ENCODE measurements at regions not wholly inside any gene's neighbourhood (a gene's known extent, or its start where the extent isn't known, plus 50 kb on each side); places are given as distances from the start of the nearest gene placed in this dataset.

GRCh38 chr7:41312235-41312634 is 390.7 kb downstream of the INHBA start:
- WGBS (ENCODE audit: insufficient coverage, low coverage, low lambda C conversion rate, missing lambda C conversion rate) = 78% methylated on average over 3 of the region's 6 CpGs
- Histone ChIP-seq H3K36me3 (no peaks in the 10 kb centered on the region), H3K27ac (no peak overlapping the region), H3K4me3 (no peak overlapping the region), H3K9me3 (no peaks in the 10 kb centered on the region), H3K4me1 (peaks cover 0 to 15% (median 3%) of the 10 kb centered on the region in 4 donors), H3K27me3 (no peaks in the 10 kb centered on the region)
- no peak for DNase-seq
- ATAC-seq = no peak
- TF ChIP-seq CTCF (IDR thresholded peaks at IDR 0.05) (no peak), POLR2A (IDR thresholded peaks at IDR 0.05) (no peak)
- intact Hi-C loops (cut with DNase I) = loop anchor here in 1 of 2 donors (10.0 kb wide), 1 partner anchor 393 kb away; the partner anchor contains the start of gene INHBA

- DNase-seq = no peak
- no peak for ATAC-seq
- Histone ChIP-seq H3K36me3 (no peaks in the 10 kb centered on the region), H3K27ac (no peak overlapping the region), H3K4me3 (no peak overlapping the region), H3K9me3 (no peaks in the 10 kb centered on the region), H3K4me1 (peaks cover 0 to 7% (median 0%) of the 10 kb centered on the region in 4 donors), H3K27me3 (no peaks in the 10 kb centered on the region)
- intact Hi-C loops (cut with DNase I) = loop anchor here in 1 of 2 donors (10.0 kb wide), 1 partner anchor 394 kb away; the partner anchor contains the start of gene INHBA
- WGBS (ENCODE audit: insufficient coverage, low coverage, low lambda C conversion rate, missing lambda C conversion rate) = 91% methylated on average over 2 of the region's 3 CpGs
- TF ChIP-seq POLR2A (IDR thresholded peaks at IDR 0.05) (no peak), CTCF (IDR thresholded peaks at IDR 0.05) (no peak)
Measured at GRCh38 chr7:41311301-41311700, 391.6 kb downstream of the INHBA start.

- Histone ChIP-seq H3K4me1 (no peaks in the 10 kb centered on the region), H3K27ac (no peak overlapping the region), H3K4me3 (no peak overlapping the region), H3K36me3 (no peaks in the 10 kb centered on the region), H3K9me3 (no peaks in the 10 kb centered on the region), H3K27me3 (no peaks in the 10 kb centered on the region)
- DNase-seq (no peak), ATAC-seq (no peak)
- intact Hi-C loops (cut with DNase I) = no loop called here
- 92% methylated on average over 2 of the region's 2 CpGs for WGBS (ENCODE audit: insufficient coverage, low coverage, low lambda C conversion rate, missing lambda C conversion rate)
- TF ChIP-seq CTCF (IDR thresholded peaks at IDR 0.05) = no peak
- TF ChIP-seq POLR2A (IDR thresholded peaks at IDR 0.05) = no peak
Measured at GRCh38 chr7:41306486-41306885, 396.4 kb downstream of the INHBA start.

GRCh38 chr7:41305001-41305400 is 397.9 kb downstream of the INHBA start:
- H3K27me3 ChIP-seq = no peaks in the 10 kb centered on the region
- ATAC-seq (no peak), DNase-seq (no peak)
- no peaks in the 10 kb centered on the region for H3K36me3 ChIP-seq
- TF ChIP-seq POLR2A (IDR thresholded peaks at IDR 0.05) (no peak), CTCF (IDR thresholded peaks at IDR 0.05) (no peak)
- intact Hi-C loops (cut with DNase I) = no loop called here
- H3K4me1 ChIP-seq = no peaks in the 10 kb centered on the region
- H3K9me3 ChIP-seq = no peaks in the 10 kb centered on the region
- H3K27ac ChIP-seq = no peak overlapping the region
- H3K4me3 ChIP-seq = no peak overlapping the region
- 60% methylated on average over 1 of the region's 1 CpG for WGBS (ENCODE audit: insufficient coverage, low coverage, low lambda C conversion rate, missing lambda C conversion rate)

- ATAC-seq = no peak
- TF ChIP-seq CTCF (IDR thresholded peaks at IDR 0.05) = no peak
- no peak for TF ChIP-seq POLR2A (IDR thresholded peaks at IDR 0.05)
- no peaks in the 10 kb centered on the region for H3K4me1 ChIP-seq
- WGBS (ENCODE audit: insufficient coverage, low coverage, low lambda C conversion rate, missing lambda C conversion rate) = 85% methylated on average over 4 of the region's 4 CpGs
- DNase-seq = no peak
- no peak overlapping the region for H3K27ac ChIP-seq
- H3K27me3 ChIP-seq = no peaks in the 10 kb centered on the region
- H3K36me3 ChIP-seq = no peaks in the 10 kb centered on the region
- no peak overlapping the region for H3K4me3 ChIP-seq
- intact Hi-C loops (cut with DNase I) = no loop called here
- no peaks in the 10 kb centered on the region for H3K9me3 ChIP-seq
Measured at GRCh38 chr7:41303709-41304108, 399.2 kb downstream of the INHBA start.

Measured in right lobe of liver (tissue), 6 donors.